Tibial nerve (tissue), 4 donors: ENCODE measurements at regions not wholly inside any gene's neighbourhood (a gene's known extent, or its start where the extent isn't known, plus 50 kb on each side); places are given as distances from the start of the nearest gene placed in this dataset.
"Not testable (repeated sequence)": the region's sequence is repeated elsewhere in the genome, so short reads cannot be mapped to it uniquely, and the experiment has no call there.

Experiments
- DNase-seq, 2 donors: peaks; one replicate each; pipeline ENCODE4 v3.0.0-alpha.2; 2019; ENCODE audit warnings: low spot score in 2 of 2
- H3K27ac ChIP-seq, 4 donors: fragments of 200-600 bp; sonication (generic) in 3 of 4; one replicate each; pipeline ENCODE4 v1.5.1; 2017 to 2019; ENCODE audit warnings: mild to moderate bottlenecking in 1 of 4
- H3K27me3 ChIP-seq, 2 donors: fragments of 200-600 bp; sonication (generic) in 1 of 2; one replicate each; pipeline versions ENCODE4 v1.5.1 to v1.6.0; 2017 to 2019
- H3K36me3 ChIP-seq, 3 donors: fragments of 200-600 bp; sonication (generic); one replicate each; pipeline ENCODE4 v1.5.1; 2018 to 2019
- H3K4me1 ChIP-seq, 4 donors: fragments of 200-600 bp; sonication (generic) in 3 of 4; one replicate each; pipeline ENCODE4 v1.5.1; 2017 to 2019
- H3K4me3 ChIP-seq, 4 donors: fragments of 200-600 bp; sonication (generic) in 3 of 4; one replicate each; pipeline ENCODE4 v1.5.1; 2017 to 2019; ENCODE audit warnings: mild to moderate bottlenecking in 1 of 4, moderate library complexity in 1 of 4
- H3K9me3 ChIP-seq, 4 donors: fragments of 200-600 bp; sonication (generic) in 3 of 4; one replicate each; pipeline ENCODE4 v1.5.1; 2017 to 2019
- EP300 ChIP-seq, 2 donors: sonication (generic); formaldehyde crosslinking; IDR thresholded peaks; one replicate each; pipeline ENCODE4 v1.6.1; 2017; ENCODE audit warnings: antibody characterized with exemption in 2 of 2, mild to moderate bottlenecking in 1 of 2
- POLR2A ChIP-seq, 2 donors: fragments of 450-650 bp; IDR thresholded peaks; one replicate each; pipeline ENCODE4 v1.6.1; 2017; ENCODE audit warnings: antibody characterized with exemption in 2 of 2, mild to moderate bottlenecking in 2 of 2, moderate library complexity in 2 of 2
- WGBS, 2 donors: methylation state at CpG; one replicate each; pipeline ENCODE4 v1.1.5; 2018; 5-methylcytosine and 5-hydroxymethylcytosine counted together
- TF ChIP-seq, protein P1 (sequence below), 5 experiments: fragments of 200-600 bp in 3 of 5; fragments of 450-650 bp in 2 of 5; sonication (generic) in 3 of 5; IDR thresholded peaks; one replicate each; pipeline ENCODE4 v1.5.1; 2016 to 2019; ENCODE audit warnings: antibody characterized with exemption in 5 of 5, mild to moderate bottlenecking in 3 of 5, moderate library complexity in 2 of 5

DNA sequence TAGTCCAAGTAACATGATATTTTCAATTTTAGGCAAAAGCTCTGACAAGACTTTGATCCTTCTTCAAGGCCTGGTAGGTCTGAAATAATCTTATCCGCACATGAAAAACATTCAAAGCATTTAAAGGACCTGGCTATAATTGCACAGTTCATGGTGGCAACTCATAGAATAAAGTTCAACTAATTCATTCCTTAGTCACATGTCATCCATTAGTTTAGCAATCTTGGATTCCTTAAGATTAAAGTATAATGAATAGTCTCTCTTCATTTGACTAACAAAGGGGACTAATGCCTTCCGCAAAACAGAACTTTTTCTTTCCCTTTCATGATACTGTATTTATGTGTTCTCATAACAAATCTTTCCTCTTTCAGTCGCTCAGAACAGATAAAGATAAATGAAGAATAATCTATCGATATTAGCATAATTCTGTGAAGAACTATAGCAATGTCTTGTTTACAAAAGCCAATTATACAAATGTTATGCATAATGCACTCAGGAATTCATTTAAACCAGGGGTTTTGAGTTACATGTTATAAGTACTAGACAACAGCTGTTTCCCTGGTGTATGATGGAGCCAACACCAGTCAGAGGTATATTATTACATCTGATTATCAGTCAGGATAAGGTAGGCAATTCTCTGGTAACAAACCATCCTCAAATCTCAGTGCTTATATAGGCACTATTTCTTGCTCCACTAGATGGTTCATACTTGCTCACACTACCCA, 172.5 kb downstream of the POTEB3 start:
- 73 to 79% methylated on average over 4 of the region's 4 CpGs for WGBS, 2 donors
- Histone ChIP-seq H3K36me3 (no peaks in the 10 kb centered on the region), H3K4me3 (no peak overlapping the region), H3K27me3 (no peaks in the 10 kb centered on the region), H3K4me1 (no peaks in the 10 kb centered on the region), H3K27ac (no peak overlapping the region), H3K9me3 (no peaks in the 10 kb centered on the region)
- DNase-seq = no peak
- TF ChIP-seq, protein P1, sequence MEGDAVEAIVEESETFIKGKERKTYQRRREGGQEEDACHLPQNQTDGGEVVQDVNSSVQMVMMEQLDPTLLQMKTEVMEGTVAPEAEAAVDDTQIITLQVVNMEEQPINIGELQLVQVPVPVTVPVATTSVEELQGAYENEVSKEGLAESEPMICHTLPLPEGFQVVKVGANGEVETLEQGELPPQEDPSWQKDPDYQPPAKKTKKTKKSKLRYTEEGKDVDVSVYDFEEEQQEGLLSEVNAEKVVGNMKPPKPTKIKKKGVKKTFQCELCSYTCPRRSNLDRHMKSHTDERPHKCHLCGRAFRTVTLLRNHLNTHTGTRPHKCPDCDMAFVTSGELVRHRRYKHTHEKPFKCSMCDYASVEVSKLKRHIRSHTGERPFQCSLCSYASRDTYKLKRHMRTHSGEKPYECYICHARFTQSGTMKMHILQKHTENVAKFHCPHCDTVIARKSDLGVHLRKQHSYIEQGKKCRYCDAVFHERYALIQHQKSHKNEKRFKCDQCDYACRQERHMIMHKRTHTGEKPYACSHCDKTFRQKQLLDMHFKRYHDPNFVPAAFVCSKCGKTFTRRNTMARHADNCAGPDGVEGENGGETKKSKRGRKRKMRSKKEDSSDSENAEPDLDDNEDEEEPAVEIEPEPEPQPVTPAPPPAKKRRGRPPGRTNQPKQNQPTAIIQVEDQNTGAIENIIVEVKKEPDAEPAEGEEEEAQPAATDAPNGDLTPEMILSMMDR (IDR thresholded peaks at IDR 0.05) = no peak
- TF ChIP-seq EP300 (IDR thresholded peaks at IDR 0.05) (no peak), POLR2A (IDR thresholded peaks at IDR 0.05) (no peak)

GRCh38 chr15:21267226-21267625, 173.1 kb downstream of the POTEB3 start:
- WGBS, 2 donors = 5 to 23% methylated on average over 2 of the region's 2 CpGs
- H3K4me3 ChIP-seq = no peak overlapping the region

DNA sequence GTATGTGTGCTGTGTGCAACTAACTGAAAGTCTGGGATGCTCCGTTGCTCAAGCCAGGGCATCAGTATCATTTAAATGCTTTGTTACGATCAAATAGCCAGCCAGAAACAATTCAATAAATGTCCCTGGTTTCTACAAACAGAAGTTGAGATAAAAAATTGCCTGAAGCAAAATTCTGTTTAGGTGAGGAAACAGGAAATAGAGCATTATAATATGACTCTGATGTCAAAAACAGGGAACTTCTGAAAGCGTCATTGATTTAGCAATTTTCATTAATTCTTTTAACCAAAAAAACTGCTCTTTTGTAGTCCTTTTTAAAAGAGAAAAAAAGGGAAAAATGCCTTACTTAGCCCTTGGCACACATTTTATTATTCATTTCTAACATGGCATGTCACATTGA, 174.7 kb downstream of the POTEB3 start:
- H3K27me3 ChIP-seq, DNase-seq, H3K4me3 ChIP-seq, H3K27ac ChIP-seq, H3K9me3 ChIP-seq, H3K4me1 ChIP-seq, H3K36me3 ChIP-seq: not testable (repeated sequence)
- 64 to 75% methylated on average over 3 of the region's 3 CpGs for WGBS, 2 donors

More at GRCh38 chr15:21267226-21267625, 173.1 kb downstream of the POTEB3 start:
- H3K27ac ChIP-seq = no peak overlapping the region
- no peaks in the 10 kb centered on the region for H3K27me3 ChIP-seq
- DNase-seq = no peak
- H3K36me3 ChIP-seq = no peaks in the 10 kb centered on the region
- H3K9me3 ChIP-seq = no peaks in the 10 kb centered on the region
- H3K4me1 ChIP-seq = no peaks in the 10 kb centered on the region
- TF ChIP-seq EP300 (IDR thresholded peaks at IDR 0.05) = no peak
- TF ChIP-seq, protein P1 (IDR thresholded peaks at IDR 0.05) = no peak
- TF ChIP-seq POLR2A (IDR thresholded peaks at IDR 0.05) = no peak

- DNase-seq = no peak
- no peaks in the 10 kb centered on the region for H3K27me3 ChIP-seq
- H3K27ac ChIP-seq = no peak overlapping the region
- H3K4me3 ChIP-seq = no peak overlapping the region
- H3K36me3 ChIP-seq = no peaks in the 10 kb centered on the region
- no peaks in the 10 kb centered on the region for H3K9me3 ChIP-seq
- WGBS, 2 donors = 83 to 88% methylated on average over 12 of the region's 12 CpGs
- no peaks in the 10 kb centered on the region for H3K4me1 ChIP-seq
- TF ChIP-seq EP300 (IDR thresholded peaks at IDR 0.05) (no peak), POLR2A (IDR thresholded peaks at IDR 0.05) (no peak)
- TF ChIP-seq, protein P1 (IDR thresholded peaks at IDR 0.05) = no peak
Observed at GRCh38 chr15:21262851-21263425, 177.4 kb downstream of the POTEB3 start.

GRCh38 chr15:21261965-21262850, 178.1 kb downstream of the POTEB3 start:
- no peaks in the 10 kb centered on the region for H3K36me3 ChIP-seq
- no peaks in the 10 kb centered on the region for H3K9me3 ChIP-seq
- no peaks in the 10 kb centered on the region for H3K4me1 ChIP-seq
- no peak overlapping the region for H3K4me3 ChIP-seq
- DNase-seq = no peak
- H3K27ac ChIP-seq = no peak overlapping the region
- no peaks in the 10 kb centered on the region for H3K27me3 ChIP-seq
- TF ChIP-seq, protein P1 (IDR thresholded peaks at IDR 0.05) = no peak
- no peak for TF ChIP-seq POLR2A (IDR thresholded peaks at IDR 0.05)
- TF ChIP-seq EP300 (IDR thresholded peaks at IDR 0.05) = no peak
- 87 to 88% methylated on average over 30 of the region's 30 CpGs for WGBS, 2 donors
